ENCODE measurements at regions not wholly inside any gene's neighbourhood (a gene's known extent, or its start where the extent isn't known, plus 50 kb on each side); places are given as distances from the start of the nearest gene placed in this dataset.

GRCh38 chr1:240019524-240019923 lies 72.2 kb upstream of the FMN2 start:
- TF ChIP-seq RAD21 (conservative IDR thresholded peaks at IDR 0.05 in 1 of 2, IDR thresholded peaks at IDR 0.05 in 1 of 2) (no peak), POLR2A (IDR thresholded peaks at IDR 0.05; ENCODE audit: low read length) (no peak), CTCF (IDR thresholded peaks at IDR 0.05) (no peak), SMC3 (IDR thresholded peaks at IDR 0.05) (no peak), REST (IDR thresholded peaks at IDR 0.05) (no peak), KDM1A (IDR thresholded peaks at IDR 0.05; ENCODE audit: low read depth) (no peak)
- TF ChIP-seq, protein P1, sequence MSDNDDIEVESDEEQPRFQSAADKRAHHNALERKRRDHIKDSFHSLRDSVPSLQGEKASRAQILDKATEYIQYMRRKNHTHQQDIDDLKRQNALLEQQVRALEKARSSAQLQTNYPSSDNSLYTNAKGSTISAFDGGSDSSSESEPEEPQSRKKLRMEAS (IDR thresholded peaks at IDR 0.05), result no peak

All from A549 (cell line).